ENCODE measurements at regions not wholly inside any gene's neighbourhood (a gene's known extent, or its start where the extent isn't known, plus 50 kb on each side); places are given as distances from the start of the nearest gene placed in this dataset.

- H3K79me2 ChIP-seq (ENCODE audit: insufficient read depth, low read length): no peaks in the 10 kb centered on the region
- no peak for ATAC-seq (ENCODE audit: insufficient read depth, low read depth)
- H4K20me1 ChIP-seq (ENCODE audit: insufficient read depth, low read length): peaks cover 5% of the 10 kb centered on the region; the same call in 1 of the 2 replicates
- H3K27ac ChIP-seq (ENCODE audit: low read length): no peak overlapping the region
- no peaks in the 10 kb centered on the region for H3K4me1 ChIP-seq (ENCODE audit: insufficient read depth, low read length)
- no peaks in the 10 kb centered on the region for H3K9me3 ChIP-seq (ENCODE audit: insufficient read depth, low read length, severe bottlenecking)
- no peaks in the 10 kb centered on the region for H3K27me3 ChIP-seq (ENCODE audit: insufficient read depth, low read length, poor library complexity)
- peak; percentile 19 for TF ChIP-seq CTCF (IDR thresholded peaks at IDR 0.05; ENCODE audit: borderline replicate concordance, extremely low read depth, low read length, poor library complexity, severe bottlenecking)
- no peak for TF ChIP-seq EZH2 (IDR thresholded peaks at IDR 0.05; ENCODE audit: borderline replicate concordance, low read depth, low read length, severe bottlenecking)
- H3K4me2 ChIP-seq (ENCODE audit: insufficient read depth, low read length): no peak overlapping the region
- no peak overlapping the region for H2AFZ ChIP-seq (ENCODE audit: low read depth, low read length)
- DNase-seq: no peak
- no peaks in the 10 kb centered on the region for H3K36me3 ChIP-seq (ENCODE audit: insufficient read depth, low read length)
- H3K9ac ChIP-seq (ENCODE audit: low read depth, low read length): no peak overlapping the region
- H3K4me3 ChIP-seq (ENCODE audit: low read depth in 1 of 2, low read length in 2 of 2): no peak overlapping the region
Observed at GRCh38 chr5:141780952-141781781, 97.0 kb downstream of the PCDH1 start.

- no peaks in the 10 kb centered on the region for H3K27me3 ChIP-seq (ENCODE audit: insufficient read depth, low read length, poor library complexity)
- no peak overlapping the region for H3K27ac ChIP-seq (ENCODE audit: low read length)
- H3K4me2 ChIP-seq (ENCODE audit: insufficient read depth, low read length): no peak overlapping the region
- H3K4me1 ChIP-seq (ENCODE audit: insufficient read depth, low read length): no peaks in the 10 kb centered on the region
- H3K9me3 ChIP-seq (ENCODE audit: insufficient read depth, low read length, severe bottlenecking): no peaks in the 10 kb centered on the region
- no peaks in the 10 kb centered on the region for H3K36me3 ChIP-seq (ENCODE audit: insufficient read depth, low read length)
- H2AFZ ChIP-seq (ENCODE audit: low read depth, low read length): no peak overlapping the region
- H4K20me1 ChIP-seq (ENCODE audit: insufficient read depth, low read length): peaks cover 2% of the 10 kb centered on the region; the same call in 1 of the 2 replicates
- ATAC-seq (ENCODE audit: insufficient read depth, low read depth) (no peak), DNase-seq (no peak)
- no peak overlapping the region for H3K9ac ChIP-seq (ENCODE audit: low read depth, low read length)
- no peaks in the 10 kb centered on the region for H3K79me2 ChIP-seq (ENCODE audit: insufficient read depth, low read length)
- TF ChIP-seq EZH2 (IDR thresholded peaks at IDR 0.05; ENCODE audit: borderline replicate concordance, low read depth, low read length, severe bottlenecking): no peak
- TF ChIP-seq CTCF (IDR thresholded peaks at IDR 0.05; ENCODE audit: borderline replicate concordance, extremely low read depth, low read length, poor library complexity, severe bottlenecking): no peak
- H3K4me3 ChIP-seq (ENCODE audit: low read depth in 1 of 2, low read length in 2 of 2): no peak overlapping the region
Observed at GRCh38 chr5:141780240-141780951, 97.8 kb downstream of the PCDH1 start.

GRCh38 chr5:141779503-141779973 lies 97.5 kb upstream of the ARAP3 start:
- no peaks in the 10 kb centered on the region for H3K79me2 ChIP-seq (ENCODE audit: insufficient read depth, low read length)
- no peak overlapping the region for H3K27ac ChIP-seq (ENCODE audit: low read length)
- H3K27me3 ChIP-seq (ENCODE audit: insufficient read depth, low read length, poor library complexity): no peaks in the 10 kb centered on the region
- H3K4me1 ChIP-seq (ENCODE audit: insufficient read depth, low read length): no peaks in the 10 kb centered on the region
- H4K20me1 ChIP-seq (ENCODE audit: insufficient read depth, low read length): peaks cover 2% of the 10 kb centered on the region; the same call in 1 of the 2 replicates
- H3K36me3 ChIP-seq (ENCODE audit: insufficient read depth, low read length): no peaks in the 10 kb centered on the region
- DNase-seq (peak; percentile 42), ATAC-seq (ENCODE audit: insufficient read depth, low read depth) (peak; percentile 62)
- H3K4me2 ChIP-seq (ENCODE audit: insufficient read depth, low read length): no peak overlapping the region
- H3K4me3 ChIP-seq (ENCODE audit: low read depth in 1 of 2, low read length in 2 of 2): no peak overlapping the region
- TF ChIP-seq CTCF (IDR thresholded peaks at IDR 0.05; ENCODE audit: borderline replicate concordance, extremely low read depth, low read length, poor library complexity, severe bottlenecking): no peak
- no peak for TF ChIP-seq EZH2 (IDR thresholded peaks at IDR 0.05; ENCODE audit: borderline replicate concordance, low read depth, low read length, severe bottlenecking)
- H3K9me3 ChIP-seq (ENCODE audit: insufficient read depth, low read length, severe bottlenecking): no peaks in the 10 kb centered on the region
- H3K9ac ChIP-seq (ENCODE audit: low read depth, low read length): no peak overlapping the region
- H2AFZ ChIP-seq (ENCODE audit: low read depth, low read length): no peak overlapping the region

All from DND-41 (cell line).